GM23338 (cell line): ENCODE measurements at regions not wholly inside any gene's neighbourhood (a gene's known extent, or its start where the extent isn't known, plus 50 kb on each side); places are given as distances from the start of the nearest gene placed in this dataset.

ENCODE experiments used
- ATAC-seq: fragments of 200-7000 bp; cut with Tn5 transposase; 3 replicates; pipeline ENCODE4 v1.9.1; 2020
- DNase-seq: peaks from one replicate; pipeline ENCODE4 v3.0.0-alpha.2; 2015; ENCODE audit warnings: low spot score
- H2AFZ ChIP-seq: fragments of 200-600 bp; sonication (generic); 2 replicates; pipeline ENCODE4 v1.8.0; 2016; ENCODE audit warnings: antibody characterized with exemption, mild to moderate bottlenecking, moderate library complexity
- H3F3A ChIP-seq: fragments of 200-600 bp; sonication (generic); replicated peaks from 2 replicates; pipeline ENCODE4 v1.8.0; 2017; ENCODE audit warnings: antibody characterized with exemption, mixed run types, low read depth
- H3K27ac ChIP-seq: fragments of 200-600 bp; sonication (generic); 2 replicates; pipeline ENCODE4 v1.6.1; 2016; ENCODE audit warnings: low read depth
- H3K27me3 ChIP-seq: fragments of 200-600 bp; sonication (generic); 2 replicates; pipeline ENCODE4 v1.8.0; 2016; ENCODE audit warnings: mild to moderate bottlenecking, mixed run types, moderate library complexity; ENCODE audit not compliant: insufficient read depth
- H3K36me3 ChIP-seq: fragments of 200-600 bp; sonication (generic); 2 replicates; pipeline ENCODE4 v1.8.0; 2016; ENCODE audit warnings: mild to moderate bottlenecking; ENCODE audit not compliant: insufficient read depth
- H3K4me1 ChIP-seq: fragments of 200-600 bp; sonication (generic); 2 replicates; pipeline ENCODE4 v1.8.0; 2016; ENCODE audit warnings: mild to moderate bottlenecking, moderate library complexity; ENCODE audit not compliant: insufficient read depth
- H3K4me2 ChIP-seq: fragments of 200-600 bp; sonication (generic); 2 replicates; pipeline ENCODE4 v1.7.1; 2017; ENCODE audit warnings: mixed run types
- H3K4me3 ChIP-seq: fragments of 200-600 bp; sonication (generic); 2 replicates; pipeline ENCODE4 v1.6.1; 2016; ENCODE audit warnings: mixed run types
- H3K79me2 ChIP-seq: fragments of 200-600 bp; sonication (generic); replicated peaks from 2 replicates; pipeline ENCODE4 v1.8.0; 2017; ENCODE audit warnings: mild to moderate bottlenecking; ENCODE audit not compliant: insufficient read depth
- H3K9me2 ChIP-seq: fragments of 200-600 bp; sonication (generic); 2 replicates; pipeline ENCODE4 v1.8.0; 2017; ENCODE audit not compliant: insufficient read depth
- H4K20me1 ChIP-seq: fragments of 200-600 bp; sonication (generic); replicated peaks from 2 replicates; pipeline ENCODE4 v1.8.0; 2017; ENCODE audit warnings: mild to moderate bottlenecking; ENCODE audit not compliant: insufficient read depth
- H3K27ac Mint-ChIP-seq: 2 replicates; pipeline ENCODE4 v1.8.0; 2020; ENCODE audit warnings: inconsistent platforms, mild to moderate bottlenecking, moderate library complexity, mixed read lengths
- H3K27me3 Mint-ChIP-seq: 3 replicates; pipeline ENCODE4 v1.8.0; 2022; ENCODE audit warnings: low read depth, mild to moderate bottlenecking, moderate library complexity, mixed read lengths, inconsistent platforms; ENCODE audit not compliant: insufficient read depth, poor library complexity
- H3K36me3 Mint-ChIP-seq: 3 replicates; pipeline ENCODE4 v1.8.0; 2021; ENCODE audit warnings: low read depth, mild to moderate bottlenecking, inconsistent platforms, moderate library complexity, mixed read lengths
- H3K4me1 Mint-ChIP-seq: 3 replicates; pipeline ENCODE4 v1.8.0; 2020; ENCODE audit warnings: mild to moderate bottlenecking, inconsistent platforms, mixed read lengths
- H3K4me3 Mint-ChIP-seq: 3 replicates; pipeline ENCODE4 v1.8.0; 2021; ENCODE audit warnings: moderate library complexity, mild to moderate bottlenecking, inconsistent platforms, mixed read lengths
- H3K9me3 Mint-ChIP-seq: 3 replicates; pipeline ENCODE4 v1.8.0; 2020; ENCODE audit warnings: moderate library complexity, mild to moderate bottlenecking, inconsistent platforms, mixed read lengths
- CREB1 ChIP-seq: fragments of 250-450 bp; sonication (Bioruptor Pico); IDR thresholded peaks from 2 replicates; pipeline ENCODE4 v1.5.0; 2020; ENCODE audit warnings: low read depth, mild to moderate bottlenecking, moderate library complexity
- ETS1 ChIP-seq: IDR thresholded peaks from 2 replicates; pipeline ENCODE4 v1.6.1; 2016; ENCODE audit warnings: antibody characterized with exemption
- EZH2phosphoT487 ChIP-seq: fragments of 200-600 bp; sonication (generic); IDR thresholded peaks from one replicate; pipeline ENCODE4 v1.8.1; 2018; ENCODE audit warnings: antibody characterized with exemption; ENCODE audit not compliant: unreplicated experiment
- JUNB ChIP-seq: IDR thresholded peaks from one replicate; pipeline ENCODE4 v1.6.1; 2016; ENCODE audit warnings: antibody characterized with exemption; ENCODE audit not compliant: unreplicated experiment
- NANOG ChIP-seq: IDR thresholded peaks from 2 replicates; pipeline ENCODE4 v1.6.1; 2016; ENCODE audit warnings: antibody characterized with exemption, borderline replicate concordance
- POLR2AphosphoS5 ChIP-seq: IDR thresholded peaks from 2 replicates; pipeline ENCODE4 v1.6.1; 2016; ENCODE audit warnings: antibody characterized with exemption, low read depth
- STAT1 ChIP-seq: IDR thresholded peaks from one replicate; pipeline ENCODE4 v1.6.1; 2016; ENCODE audit warnings: antibody characterized with exemption; ENCODE audit not compliant: unreplicated experiment
- ZNF331 ChIP-seq: fragments of 250-450 bp; sonication (Bioruptor Pico); IDR thresholded peaks from 2 replicates; pipeline ENCODE4 v1.5.0; 2020; ENCODE audit warnings: low read depth, mild to moderate bottlenecking, moderate library complexity
- ZNF462 ChIP-seq: fragments of 250-450 bp; sonication (Bioruptor Pico); IDR thresholded peaks from 2 replicates; pipeline ENCODE4 v1.5.0; 2020; ENCODE audit warnings: mild to moderate bottlenecking, moderate library complexity

DNA sequence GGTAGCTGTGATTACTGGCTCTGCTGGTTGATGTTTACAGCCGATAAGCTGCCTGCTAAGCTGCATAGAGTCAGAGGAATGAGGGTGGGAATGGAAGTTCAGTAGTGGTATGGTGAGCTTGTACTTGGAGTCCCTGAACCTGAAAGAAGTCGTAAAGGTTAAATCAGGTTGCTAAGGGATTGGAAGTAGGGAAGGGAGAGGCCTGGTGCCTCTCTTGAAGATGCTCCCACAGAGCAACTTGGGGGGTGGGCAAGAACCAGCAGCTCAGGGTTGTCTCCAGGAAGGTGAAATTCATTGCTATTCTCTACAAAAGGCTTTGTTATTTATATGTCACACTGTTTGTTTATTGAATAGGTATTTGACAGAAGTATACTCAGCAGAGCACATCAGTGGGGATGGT is 73.8 kb upstream of the OLFM4 start (continued):
- TF ChIP-seq ETS1 = no peak

- Histone ChIP-seq H3K27ac (no peak overlapping the region), H3F3A (peaks cover 11% of the 10 kb centered on the region; the same call in 1 of the 2 replicates), H3K4me3 (no peak overlapping the region), H3K9me2 (peaks cover 11% of the 10 kb centered on the region; the same call in 1 of the 2 replicates), H3K79me2 (no peaks in the 10 kb centered on the region), H3K4me2 (no peak overlapping the region), H2AFZ (no peak overlapping the region), H3K36me3 (no peaks in the 10 kb centered on the region), H3K4me1 (peaks cover 65% of the 10 kb centered on the region), H3K27me3 (no peaks in the 10 kb centered on the region), H4K20me1 (no peaks in the 10 kb centered on the region)
- H3K9me3 Mint-ChIP-seq = peaks cover 2% of the 10 kb centered on the region; the same call in 1 of the 3 replicates
- no peak for TF ChIP-seq ZNF331
- no peak for TF ChIP-seq ZNF462 (CRISPR knock-in tag)
- no peak for TF ChIP-seq EZH2phosphoT487
- no peak for TF ChIP-seq JUNB
- no peak for TF ChIP-seq POLR2AphosphoS5
- TF ChIP-seq CREB1 (CRISPR knock-in tag) = no peak
- no peak for TF ChIP-seq NANOG
- TF ChIP-seq STAT1 = no peak
- H3K4me3 Mint-ChIP-seq = no peak overlapping the region
- peaks cover 57% of the 10 kb centered on the region for H3K4me1 Mint-ChIP-seq
- DNase-seq (no peak), ATAC-seq (no peak)
- H3K27me3 Mint-ChIP-seq = peaks cover 7% of the 10 kb centered on the region
- no peak overlapping the region for H3K27ac Mint-ChIP-seq
- H3K36me3 Mint-ChIP-seq = no peaks in the 10 kb centered on the region; the same call in 2 of the 3 replicates
Measured at GRCh38 chr13:52950436-52950956, 78.1 kb upstream of the OLFM4 start.
